ENCODE measurements at regions not wholly inside any gene's neighbourhood (a gene's known extent, or its start where the extent isn't known, plus 50 kb on each side); places are given as distances from the start of the nearest gene placed in this dataset.

GRCh38 chr7:118735441-118735840, 510.9 kb downstream of the ANKRD7 start:
- Histone ChIP-seq H3K4me1 (ENCODE audit: control insufficient read depth in 4 of 4, insufficient read depth in 4 of 4, low read length in 3 of 4) (no peaks in the 10 kb centered on the region), H3K9ac (ENCODE audit: low read depth in 1 of 2, low read length in 2 of 2) (no peak overlapping the region), H3K27me3 (ENCODE audit: control insufficient read depth in 4 of 4, insufficient read depth in 4 of 4, low read length in 3 of 4) (no peaks in the 10 kb centered on the region), H3K4me3 (ENCODE audit: low read depth in 1 of 3, low read length in 3 of 3) (no peak overlapping the region), H3K9me3 (ENCODE audit: control insufficient read depth in 4 of 4, low read length in 3 of 4) (no peaks in the 10 kb centered on the region), H3K27ac (ENCODE audit: low read depth in 1 of 2, low read length in 2 of 2) (no peak overlapping the region), H3K36me3 (ENCODE audit: control insufficient read depth in 4 of 4, insufficient read depth in 3 of 4, low read depth in 1 of 4, low read length in 3 of 4) (no peaks in the 10 kb centered on the region)
- TF ChIP-seq HNF4G (IDR thresholded peaks at IDR 0.05) (no peak), GABPA (IDR thresholded peaks at IDR 0.05 in 1 of 2, conservative IDR thresholded peaks at IDR 0.05 in 1 of 2) (no peak), TAF1 (conservative IDR thresholded peaks at IDR 0.05) (no peak)
- TF ChIP-seq, protein P1, sequence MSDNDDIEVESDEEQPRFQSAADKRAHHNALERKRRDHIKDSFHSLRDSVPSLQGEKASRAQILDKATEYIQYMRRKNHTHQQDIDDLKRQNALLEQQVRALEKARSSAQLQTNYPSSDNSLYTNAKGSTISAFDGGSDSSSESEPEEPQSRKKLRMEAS (IDR thresholded peaks at IDR 0.05): no peak
- no peak for DNase-seq (ENCODE audit: low spot score)

DNA sequence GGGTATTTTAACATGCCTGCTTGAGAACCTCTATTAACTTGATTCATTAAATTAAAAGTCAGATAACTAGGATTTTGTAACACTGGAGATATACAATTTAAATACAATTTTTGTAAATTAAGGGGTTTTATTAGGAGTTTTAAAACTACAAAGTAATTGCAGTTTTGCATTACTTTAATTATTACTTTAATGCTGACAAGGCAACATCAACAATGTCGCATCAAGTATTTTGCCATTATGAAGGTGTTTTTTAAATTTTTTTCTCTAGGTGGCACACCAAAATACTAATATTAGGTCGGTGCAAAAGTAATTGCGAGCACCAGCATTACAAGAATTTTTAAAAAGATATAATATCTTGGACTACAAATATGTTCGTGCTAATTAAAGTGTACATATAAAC, 513.4 kb downstream of the ANKRD7 start:
- Histone ChIP-seq H3K9ac (ENCODE audit: low read depth in 1 of 2, low read length in 2 of 2) (no peak overlapping the region), H3K4me3 (ENCODE audit: low read depth in 1 of 3, low read length in 3 of 3) (no peak overlapping the region), H3K36me3 (ENCODE audit: control insufficient read depth in 4 of 4, insufficient read depth in 3 of 4, low read depth in 1 of 4, low read length in 3 of 4) (no peaks in the 10 kb centered on the region), H3K9me3 (ENCODE audit: control insufficient read depth in 4 of 4, low read length in 3 of 4) (no peaks in the 10 kb centered on the region), H3K27me3 (ENCODE audit: control insufficient read depth in 4 of 4, insufficient read depth in 4 of 4, low read length in 3 of 4) (no peaks in the 10 kb centered on the region), H3K27ac (ENCODE audit: low read depth in 1 of 2, low read length in 2 of 2) (no peak overlapping the region), H3K4me1 (ENCODE audit: control insufficient read depth in 4 of 4, insufficient read depth in 4 of 4, low read length in 3 of 4) (no peaks in the 10 kb centered on the region)
- DNase-seq (ENCODE audit: low spot score): no peak
- TF ChIP-seq HNF4G (IDR thresholded peaks at IDR 0.05): no peak
- TF ChIP-seq, protein P1 (IDR thresholded peaks at IDR 0.05): no peak
- WGBS: 77% methylated on average over 4 of the region's 4 CpGs

DNA sequence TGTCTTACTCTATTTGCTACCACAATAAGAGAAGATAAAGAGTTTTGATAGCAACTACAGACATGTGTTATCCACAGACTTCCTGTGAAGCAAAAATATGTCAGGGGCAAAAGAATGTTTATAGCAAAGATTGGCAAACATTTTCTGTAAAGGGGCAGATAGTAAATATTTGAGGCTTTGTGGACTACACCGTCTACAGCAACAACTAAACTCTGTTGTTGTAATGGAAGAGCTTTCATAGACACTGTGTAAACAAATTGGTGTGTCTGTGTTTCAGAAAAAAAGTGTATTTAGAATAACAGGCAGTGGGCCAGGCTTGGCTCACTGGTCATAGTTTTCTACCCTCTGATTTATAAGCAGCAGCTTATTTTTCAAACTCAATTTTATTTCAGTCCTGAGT, 521.4 kb downstream of the ANKRD7 start:
- 14% methylated on average over 1 of the region's 1 CpG for WGBS
- H3K4me3 ChIP-seq (ENCODE audit: low read depth in 1 of 3, low read length in 3 of 3): no peak overlapping the region
- DNase-seq (ENCODE audit: low spot score): no peak
- no peaks in the 10 kb centered on the region for H3K9me3 ChIP-seq (ENCODE audit: control insufficient read depth in 4 of 4, low read length in 3 of 4)
- H3K9ac ChIP-seq (ENCODE audit: low read depth in 1 of 2, low read length in 2 of 2): no peak overlapping the region
- H3K36me3 ChIP-seq (ENCODE audit: control insufficient read depth in 4 of 4, insufficient read depth in 3 of 4, low read depth in 1 of 4, low read length in 3 of 4): no peaks in the 10 kb centered on the region
- no peaks in the 10 kb centered on the region for H3K4me1 ChIP-seq (ENCODE audit: control insufficient read depth in 4 of 4, insufficient read depth in 4 of 4, low read length in 3 of 4)
- no peak for TF ChIP-seq YY1 (IDR thresholded peaks at IDR 0.05)
- TF ChIP-seq ZBTB33 (IDR thresholded peaks at IDR 0.05): no peak
- no peak for TF ChIP-seq JUND (IDR thresholded peaks at IDR 0.05)
- TF ChIP-seq NR2F2 (IDR thresholded peaks at IDR 0.05): no peak
- TF ChIP-seq FOXA2 (IDR thresholded peaks at IDR 0.05): no peak
- no peak for TF ChIP-seq ATF3 (IDR thresholded peaks at IDR 0.05)
- no peak for TF ChIP-seq TAF1 (conservative IDR thresholded peaks at IDR 0.05)
- TF ChIP-seq EGR1 (IDR thresholded peaks at IDR 0.05; ENCODE audit: low read depth in 2 of 2): no peak
- no peak for TF ChIP-seq HNF4A (conservative IDR thresholded peaks at IDR 0.05)
- TF ChIP-seq, protein P1 (IDR thresholded peaks at IDR 0.05): no peak
- TF ChIP-seq CTCF (IDR thresholded peaks at IDR 0.05; ENCODE audit: low read depth, low read length, missing input control): no peak
- no peak for TF ChIP-seq GABPA (IDR thresholded peaks at IDR 0.05 in 1 of 2, conservative IDR thresholded peaks at IDR 0.05 in 1 of 2)
- H3K27me3 ChIP-seq (ENCODE audit: control insufficient read depth in 4 of 4, insufficient read depth in 4 of 4, low read length in 3 of 4): no peaks in the 10 kb centered on the region
- H3K27ac ChIP-seq (ENCODE audit: low read depth in 1 of 2, low read length in 2 of 2): no peak overlapping the region

Data from liver (tissue), 8 donors.